ENCODE measurements at regions not wholly inside any gene's neighbourhood (a gene's known extent, or its start where the extent isn't known, plus 50 kb on each side); places are given as distances from the start of the nearest gene placed in this dataset.

- Histone ChIP-seq H3K4me3 (no peak overlapping the region), H3K27ac (peak overlapping the region in 2 of 4 donors; percentile 18 to 72), H3K4me1 (peaks cover 87% of the 10 kb centered on the region), H3K36me3 (replicated peaks in 1 of 2; ENCODE audit: insufficient read depth in 1 of 2, low read depth in 2 of 2) (no peaks in the 10 kb centered on the region), H3K27me3 (no peaks in the 10 kb centered on the region), H3K9me3 (no peaks in the 10 kb centered on the region)
- ATAC-seq, result no peak
- 84 to 88% methylated on average over 2 of the region's 2 CpGs for WGBS, 2 donors
- intact Hi-C loops (cut with DNase I), result no loop called here
- no peak for DNase-seq
- TF ChIP-seq CTCF (IDR thresholded peaks at IDR 0.05) (no peak), POLR2A (IDR thresholded peaks at IDR 0.05) (no peak)
Observed at GRCh38 chr1:184907500-184907899, 66.8 kb downstream of the NIBAN1 start.

GRCh38 chr1:184906761-184907160, 67.5 kb downstream of the NIBAN1 start:
- Histone ChIP-seq H3K4me1 (peaks cover 94% of the 10 kb centered on the region), H3K36me3 (replicated peaks in 1 of 2; ENCODE audit: insufficient read depth in 1 of 2, low read depth in 2 of 2) (no peaks in the 10 kb centered on the region), H3K27me3 (no peaks in the 10 kb centered on the region), H3K9me3 (no peaks in the 10 kb centered on the region), H3K4me3 (no peak overlapping the region), H3K27ac (peak overlapping the region in 3 of 4 donors; percentile 37 to 78 (median 72))
- intact Hi-C loops (cut with DNase I), result no loop called here
- WGBS, 2 donors, result 26 to 29% methylated on average over 1 of the region's 1 CpG
- TF ChIP-seq CTCF (IDR thresholded peaks at IDR 0.05) (no peak), POLR2A (IDR thresholded peaks at IDR 0.05) (no peak)
- no peak for ATAC-seq
- no peak for DNase-seq

GRCh38 chr1:184905601-184906322, 68.5 kb downstream of the NIBAN1 start:
- intact Hi-C loops (cut with DNase I), result no loop called here
- WGBS, 2 donors, result 19 to 28% methylated on average over 3 of the region's 3 CpGs
- H3K4me1 ChIP-seq, result peaks cover 93% of the 10 kb centered on the region

GRCh38 chr1:184903111-184903692, 71.1 kb downstream of the NIBAN1 start:
- Histone ChIP-seq H3K36me3 (replicated peaks in 1 of 2; ENCODE audit: insufficient read depth in 1 of 2, low read depth in 2 of 2) (no peaks in the 10 kb centered on the region), H3K27me3 (no peaks in the 10 kb centered on the region), H3K27ac (peak overlapping the region in 1 of 4 donors; percentile 80), H3K4me3 (no peak overlapping the region), H3K4me1 (peaks cover 78% of the 10 kb centered on the region), H3K9me3 (no peaks in the 10 kb centered on the region)
- ATAC-seq (no peak), DNase-seq (peak; percentile 28 to 40 (median 32))
- WGBS, 2 donors, result 52 to 65% methylated on average over 2 of the region's 2 CpGs
- intact Hi-C loops (cut with DNase I), result no loop called here
- TF ChIP-seq CTCF (IDR thresholded peaks at IDR 0.05) (no peak), POLR2A (IDR thresholded peaks at IDR 0.05) (no peak)

More at GRCh38 chr1:184905601-184906322, 68.5 kb downstream of the NIBAN1 start:
- Histone ChIP-seq H3K9me3 (no peaks in the 10 kb centered on the region), H3K36me3 (replicated peaks in 1 of 2; ENCODE audit: insufficient read depth in 1 of 2, low read depth in 2 of 2) (no peaks in the 10 kb centered on the region), H3K27ac (peak overlapping the region; percentile 72 to 80 (median 75)), H3K27me3 (no peaks in the 10 kb centered on the region), H3K4me3 (no peak overlapping the region)
- ATAC-seq, result peak; percentile 91
- peak; percentile 58 to 87 (median 70) for DNase-seq
- no peak for TF ChIP-seq POLR2A (IDR thresholded peaks at IDR 0.05)
- no peak for TF ChIP-seq CTCF (IDR thresholded peaks at IDR 0.05)
